Gastrocnemius medialis (tissue), 4 donors: ENCODE measurements at regions not wholly inside any gene's neighbourhood (a gene's known extent, or its start where the extent isn't known, plus 50 kb on each side); places are given as distances from the start of the nearest gene placed in this dataset.

Experiments
- ATAC-seq, 2 donors: fragments of 150-250 bp; one replicate each; pipeline ENCODE4 v1.9.1; 2016
- DNase-seq, 2 donors: peaks; one replicate each; pipeline ENCODE4 v3.0.0-alpha.2; 2019
- H3K27ac ChIP-seq, 4 donors: fragments of 200-600 bp; sonication (generic); 1 replicate in 1 of 4; 2 replicates in 3 of 4; pipeline ENCODE4 v1.5.1; 2016 to 2018; ENCODE audit warnings: mild to moderate bottlenecking in 2 of 4, moderate library complexity in 1 of 4
- H3K27me3 ChIP-seq, 3 donors: fragments of 200-600 bp; sonication (generic) in 2 of 3; 1 replicate in 1 of 3; 2 replicates in 2 of 3; pipeline versions ENCODE4 v1.5.1 to v1.6.0; 2016 to 2019; ENCODE audit warnings: mild to moderate bottlenecking in 1 of 3, moderate library complexity in 1 of 3
- H3K36me3 ChIP-seq, 2 donors: fragments of 200-600 bp; sonication (generic) in 1 of 2; one replicate each; pipeline ENCODE4 v1.5.1; 2017 to 2018
- H3K4me1 ChIP-seq, 2 donors: fragments of 200-600 bp; sonication (generic) in 1 of 2; one replicate each; pipeline ENCODE4 v1.5.1; 2016 to 2017; ENCODE audit warnings: mild to moderate bottlenecking in 2 of 2
- H3K4me3 ChIP-seq, 4 donors: fragments of 200-600 bp; sonication (generic) in 3 of 4; 1 replicate in 1 of 4; 2 replicates in 3 of 4; pipeline ENCODE4 v1.5.1; 2016 to 2019; ENCODE audit warnings: mild to moderate bottlenecking in 2 of 4
- H3K9me3 ChIP-seq, 3 donors: fragments of 200-600 bp; sonication (generic) in 2 of 3; 1 replicate in 1 of 3; 2 replicates in 2 of 3; pipeline ENCODE4 v1.5.1; 2016 to 2019
- CTCF ChIP-seq, 5 experiments: fragments of 450-650 bp in 3 of 5; fragments of 200-600 bp in 2 of 5; sonication (generic) in 2 of 5; IDR thresholded peaks in 4 of 5; conservative IDR thresholded peaks in 1 of 5; 1 replicate in 4 of 5; 2 replicates in 1 of 5; pipeline ENCODE4 v1.5.1; 2016 to 2019; ENCODE audit warnings: antibody characterized with exemption in 5 of 5, mild to moderate bottlenecking in 3 of 5, moderate library complexity in 3 of 5
- POLR2A ChIP-seq, 2 donors: fragments of 450-650 bp; IDR thresholded peaks; one replicate each; pipeline ENCODE4 v1.6.1; 2017; ENCODE audit warnings: antibody characterized with exemption in 2 of 2, mild to moderate bottlenecking in 2 of 2, moderate library complexity in 2 of 2
- in situ Hi-C, 4 donors: fragments of 200-750 bp; cut with MboI; loops; one replicate each; pipeline versions ENCODE4 v1.15.0 to v1.8.0; 2017; ENCODE audit warnings: low sequenced_read_pairs in 4 of 4
- intact Hi-C: fragments of 100-400 bp; cut with DNase I; formaldehyde crosslinking; loops from one replicate; pipeline ENCODE4 v1.15.1; 2023; ENCODE audit warnings: low total_unique reads

DNA sequence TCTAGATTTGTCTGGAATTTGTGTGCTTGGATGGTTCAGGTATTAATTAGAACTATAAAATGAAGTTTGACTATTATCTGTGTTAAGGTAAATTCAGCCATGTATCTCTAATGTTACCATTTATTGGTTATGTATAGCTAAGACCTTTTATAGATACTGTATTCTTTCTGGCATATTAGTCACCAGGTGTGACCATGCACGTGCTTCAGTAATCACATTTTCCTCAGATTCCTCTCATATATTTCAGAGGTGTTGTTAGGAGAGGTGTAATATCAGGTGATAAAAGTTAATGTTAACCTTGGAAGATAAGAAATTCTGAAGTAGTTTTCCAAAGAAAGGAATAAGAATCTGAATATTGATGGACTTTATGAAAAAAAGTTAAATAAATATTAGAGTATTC, 194.5 kb upstream of the KHDRBS2 start:
- ATAC-seq, result no peak
- in situ Hi-C loops, result no loop called here
- Histone ChIP-seq H3K4me3 (no peak overlapping the region), H3K4me1 (no peaks in the 10 kb centered on the region), H3K9me3 (no peaks in the 10 kb centered on the region), H3K27me3 (no peaks in the 10 kb centered on the region), H3K27ac (no peak overlapping the region), H3K36me3 (no peaks in the 10 kb centered on the region)
- no peak for DNase-seq
- TF ChIP-seq POLR2A (IDR thresholded peaks at IDR 0.05) (no peak), CTCF (IDR thresholded peaks at IDR 0.05 in 4 of 5, conservative IDR thresholded peaks at IDR 0.05 in 1 of 5) (no peak)
- intact Hi-C loops, result no loop called here

DNA sequence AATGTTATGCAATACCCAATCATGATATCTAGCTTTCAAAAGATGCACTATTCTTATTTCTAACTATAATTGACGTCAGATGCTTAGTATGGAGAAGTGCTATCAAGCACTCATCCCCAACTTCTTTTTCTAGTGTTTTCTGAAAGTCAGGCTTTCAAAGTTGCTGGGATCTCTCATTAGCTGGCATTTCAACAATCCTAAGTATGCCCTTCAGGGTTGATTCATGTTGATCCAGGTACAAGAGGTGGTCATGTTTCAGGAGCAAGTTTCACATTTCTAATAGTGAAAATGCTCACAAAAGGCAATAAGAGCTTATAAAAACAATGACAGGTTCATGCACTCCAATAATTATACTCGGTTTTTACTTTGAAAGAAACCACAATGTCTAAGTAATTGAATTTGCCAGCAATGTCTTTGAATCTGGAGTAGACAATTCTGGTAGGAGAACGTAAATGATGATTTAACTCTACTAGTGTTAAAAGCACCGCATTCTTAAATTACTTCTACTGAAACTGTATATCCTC, 193.7 kb upstream of the KHDRBS2 start:
- intact Hi-C loops, result no loop called here
- ATAC-seq, result no peak

DNA sequence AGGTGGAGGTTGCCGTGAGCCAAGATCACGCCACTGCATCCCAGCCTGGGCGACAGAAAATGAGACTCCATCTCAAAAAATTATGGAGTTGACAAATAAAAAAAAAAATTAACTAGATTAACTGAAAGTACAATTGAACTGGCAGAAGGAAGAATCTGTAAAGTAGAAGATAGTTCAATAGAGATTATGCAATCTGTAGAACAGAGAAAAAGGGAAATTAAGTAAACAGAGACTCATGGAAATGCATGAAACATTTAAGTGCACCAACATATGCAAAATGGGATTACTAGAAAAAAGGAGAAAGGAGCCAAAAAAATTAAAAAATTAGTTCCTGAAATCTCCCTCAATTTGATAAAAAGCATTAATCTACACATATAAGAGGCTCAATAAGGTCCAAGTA, 188.8 kb upstream of the KHDRBS2 start:
- no peaks in the 10 kb centered on the region for H3K9me3 ChIP-seq

More for the DNA sequence above, 193.7 kb upstream of the KHDRBS2 start:
- Histone ChIP-seq H3K27me3 (no peaks in the 10 kb centered on the region), H3K4me1 (no peaks in the 10 kb centered on the region), H3K36me3 (no peaks in the 10 kb centered on the region), H3K4me3 (no peak overlapping the region), H3K9me3 (no peaks in the 10 kb centered on the region), H3K27ac (no peak overlapping the region)
- TF ChIP-seq POLR2A (IDR thresholded peaks at IDR 0.05), result no peak
- no peak for TF ChIP-seq CTCF (IDR thresholded peaks at IDR 0.05 in 4 of 5, conservative IDR thresholded peaks at IDR 0.05 in 1 of 5)
- no peak for DNase-seq
- in situ Hi-C loops, result no loop called here

GRCh38 chr6:62466607-62467006, 180.6 kb upstream of the KHDRBS2 start:
- ATAC-seq (no peak), DNase-seq (no peak)
- H3K9me3 ChIP-seq, result no peaks in the 10 kb centered on the region
- no peaks in the 10 kb centered on the region for H3K36me3 ChIP-seq
- H3K27ac ChIP-seq, result no peak overlapping the region
- no peaks in the 10 kb centered on the region for H3K4me1 ChIP-seq
- in situ Hi-C loops (no loop called here), intact Hi-C loops (no loop called here)
- no peaks in the 10 kb centered on the region for H3K27me3 ChIP-seq
- no peak for TF ChIP-seq POLR2A (IDR thresholded peaks at IDR 0.05)
- TF ChIP-seq CTCF (IDR thresholded peaks at IDR 0.05 in 4 of 5, conservative IDR thresholded peaks at IDR 0.05 in 1 of 5), result no peak
- no peak overlapping the region for H3K4me3 ChIP-seq

More for the DNA sequence above, 188.8 kb upstream of the KHDRBS2 start:
- Histone ChIP-seq H3K4me1 (no peaks in the 10 kb centered on the region), H3K27ac (no peak overlapping the region), H3K36me3 (no peaks in the 10 kb centered on the region), H3K4me3 (no peak overlapping the region), H3K27me3 (no peaks in the 10 kb centered on the region)
- no peak for DNase-seq
- no peak for TF ChIP-seq CTCF (IDR thresholded peaks at IDR 0.05 in 4 of 5, conservative IDR thresholded peaks at IDR 0.05 in 1 of 5)
- no peak for TF ChIP-seq POLR2A (IDR thresholded peaks at IDR 0.05)
- in situ Hi-C loops, result no loop called here
- intact Hi-C loops, result no loop called here
- no peak for ATAC-seq

DNA sequence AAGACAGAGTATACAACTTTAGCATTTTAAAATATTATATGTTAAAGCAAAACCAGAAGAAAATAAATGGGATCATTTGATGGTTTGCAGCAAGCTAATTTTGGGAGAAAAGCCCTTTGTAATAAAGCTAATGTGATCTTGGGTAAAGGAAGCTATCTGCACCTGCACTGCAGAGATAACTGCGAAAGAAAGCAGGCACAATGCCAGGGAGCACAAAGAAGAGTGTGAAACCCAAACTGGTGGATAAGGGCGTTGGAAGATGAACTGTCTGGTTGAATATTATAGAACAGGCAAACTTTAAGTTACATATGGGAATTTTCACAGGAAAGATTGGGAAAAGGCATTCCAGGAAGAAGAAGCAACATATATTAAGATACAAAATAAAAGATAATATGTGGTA, 179.2 kb upstream of the KHDRBS2 start:
- H3K36me3 ChIP-seq, result no peaks in the 10 kb centered on the region
- H3K27me3 ChIP-seq, result no peaks in the 10 kb centered on the region
- no peaks in the 10 kb centered on the region for H3K4me1 ChIP-seq
- TF ChIP-seq CTCF (IDR thresholded peaks at IDR 0.05 in 4 of 5, conservative IDR thresholded peaks at IDR 0.05 in 1 of 5), result no peak
- no peak for TF ChIP-seq POLR2A (IDR thresholded peaks at IDR 0.05)
- no peaks in the 10 kb centered on the region for H3K9me3 ChIP-seq
- H3K27ac ChIP-seq, result no peak overlapping the region
- DNase-seq (no peak), ATAC-seq (no peak)
- intact Hi-C loops, result no loop called here
- in situ Hi-C loops, result no loop called here
- H3K4me3 ChIP-seq, result no peak overlapping the region
